DND-41 (cell line): ENCODE measurements at regions not wholly inside any gene's neighbourhood (a gene's known extent, or its start where the extent isn't known, plus 50 kb on each side); places are given as distances from the start of the nearest gene placed in this dataset.

Experiments used
- ATAC-seq: fragments of 200-7000 bp; cut with Tn5 transposase; 3 replicates; pipeline ENCODE4 v1.9.1; 2021; ENCODE audit warnings: low read depth; ENCODE audit not compliant: insufficient read depth
- DNase-seq: peaks from one replicate; pipeline ENCODE4 v3.0.0-alpha.2; 2020
- H2AFZ ChIP-seq: 2 replicates; pipeline ENCODE4 v1.6.0; 2012; ENCODE audit warnings: low read depth, low read length
- H3K27ac ChIP-seq: 2 replicates; pipeline ENCODE4 v1.5.1; 2012; ENCODE audit warnings: low read length, inconsistent platforms
- H3K27me3 ChIP-seq: fragments of 200-600 bp; sonication (generic); 2 replicates; pipeline ENCODE4 v1.6.0; 2012; ENCODE audit warnings: low read length, mild to moderate bottlenecking, inconsistent platforms; ENCODE audit not compliant: insufficient read depth, poor library complexity
- H3K36me3 ChIP-seq: 2 replicates; pipeline ENCODE4 v1.5.1; 2012; ENCODE audit warnings: low read length, inconsistent platforms; ENCODE audit not compliant: insufficient read depth
- H3K4me1 ChIP-seq: 2 replicates; pipeline ENCODE4 v1.5.1; 2012; ENCODE audit warnings: mild to moderate bottlenecking, low read length; ENCODE audit not compliant: insufficient read depth
- H3K4me2 ChIP-seq: 2 replicates; pipeline ENCODE4 v1.6.0; 2012; ENCODE audit warnings: mild to moderate bottlenecking, moderate library complexity, low read length, inconsistent platforms; ENCODE audit not compliant: insufficient read depth
- H3K4me3 ChIP-seq, 2 experiments: fragments of 200-600 bp in 1 of 2; shearing (Covaris generic) in 1 of 2; 2 replicates each; pipeline ENCODE4 v1.5.1; 2012 to 2016; ENCODE audit warnings: inconsistent platforms in 2 of 2, low read length in 2 of 2, mild to moderate bottlenecking in 2 of 2, low read depth in 1 of 2, moderate library complexity in 1 of 2
- H3K79me2 ChIP-seq: 2 replicates; pipeline ENCODE4 v1.6.0; 2012; ENCODE audit warnings: low read length, inconsistent platforms; ENCODE audit not compliant: insufficient read depth
- H3K9ac ChIP-seq: 2 replicates; pipeline ENCODE4 v1.6.0; 2012; ENCODE audit warnings: low read depth, mild to moderate bottlenecking, inconsistent platforms, low read length, moderate library complexity
- H3K9me3 ChIP-seq: 2 replicates; pipeline ENCODE4 v1.5.1; 2012; ENCODE audit warnings: low read length, moderate library complexity, mild to moderate bottlenecking, inconsistent platforms; ENCODE audit not compliant: insufficient read depth, severe bottlenecking
- H4K20me1 ChIP-seq: 2 replicates; pipeline ENCODE4 v1.6.0; 2012; ENCODE audit warnings: low read length; ENCODE audit not compliant: insufficient read depth
- EZH2 ChIP-seq: IDR thresholded peaks from 3 replicates; pipeline ENCODE4 v1.6.1; 2012; ENCODE audit warnings: borderline replicate concordance, low read depth, mild to moderate bottlenecking, moderate library complexity, low read length, inconsistent platforms; ENCODE audit not compliant: severe bottlenecking
- TF ChIP-seq, protein P1 (sequence below): IDR thresholded peaks from 2 replicates; pipeline ENCODE4 v1.5.1; 2012; ENCODE audit warnings: borderline replicate concordance, low read length, moderate library complexity, mild to moderate bottlenecking; ENCODE audit not compliant: poor library complexity, severe bottlenecking; ENCODE audit errors: extremely low read depth

DNA sequence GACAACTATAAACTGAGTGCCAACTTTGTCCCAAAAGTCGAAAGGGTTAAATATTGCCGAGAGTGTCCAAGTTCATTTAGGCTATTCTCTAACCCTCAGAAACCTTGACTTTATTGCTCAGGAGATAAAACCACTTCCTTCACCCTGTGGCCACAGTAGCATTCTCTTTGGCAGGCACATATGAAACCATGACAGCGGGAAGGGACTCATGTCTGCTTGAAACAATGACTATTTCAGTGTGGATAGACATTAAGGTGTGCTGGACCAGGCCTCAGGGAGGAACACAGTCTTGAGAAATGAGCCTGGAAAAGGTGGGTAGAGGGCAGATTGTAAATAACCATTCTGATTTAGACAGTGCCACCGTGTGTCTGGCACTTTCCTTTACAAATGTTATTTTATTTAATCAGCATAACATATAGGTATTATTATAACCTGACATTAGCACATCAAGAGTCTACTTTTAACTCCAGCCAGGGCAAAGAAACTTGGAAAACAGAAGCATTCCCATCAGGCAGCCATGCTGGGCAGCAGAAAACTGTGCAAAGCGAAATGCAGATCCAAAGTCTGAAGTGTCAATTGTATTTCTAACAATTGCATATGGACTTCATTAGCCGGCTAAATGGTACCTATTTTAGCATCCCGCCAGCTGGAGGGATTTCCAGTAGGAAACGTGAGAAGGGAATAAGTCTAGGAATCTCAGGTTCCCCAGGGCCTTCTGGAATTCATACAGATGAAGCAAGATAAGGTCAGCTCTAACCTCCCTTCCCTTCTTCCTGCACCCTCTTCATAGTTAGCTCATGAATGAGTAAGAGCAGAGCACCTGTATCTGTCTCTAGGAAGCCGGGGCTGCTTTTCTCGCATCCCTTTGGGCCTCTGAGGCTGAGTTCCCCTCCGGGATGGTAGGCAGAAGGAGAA is 212.8 kb upstream of the ELAC2 start:
- H3K79me2 ChIP-seq: no peaks in the 10 kb centered on the region
- no peak overlapping the region for H2AFZ ChIP-seq
- H3K9ac ChIP-seq: no peak overlapping the region
- H3K4me1 ChIP-seq: no peaks in the 10 kb centered on the region
- no peak overlapping the region for H3K27ac ChIP-seq
- no peaks in the 10 kb centered on the region for H4K20me1 ChIP-seq
- peaks cover 2% of the 10 kb centered on the region for H3K27me3 ChIP-seq
- no peak for ATAC-seq
- no peaks in the 10 kb centered on the region for H3K36me3 ChIP-seq
- H3K4me3 ChIP-seq: no peak overlapping the region
- no peaks in the 10 kb centered on the region for H3K9me3 ChIP-seq
- no peak for DNase-seq
- H3K4me2 ChIP-seq: no peak overlapping the region
- TF ChIP-seq EZH2: no peak
- TF ChIP-seq, protein P1, sequence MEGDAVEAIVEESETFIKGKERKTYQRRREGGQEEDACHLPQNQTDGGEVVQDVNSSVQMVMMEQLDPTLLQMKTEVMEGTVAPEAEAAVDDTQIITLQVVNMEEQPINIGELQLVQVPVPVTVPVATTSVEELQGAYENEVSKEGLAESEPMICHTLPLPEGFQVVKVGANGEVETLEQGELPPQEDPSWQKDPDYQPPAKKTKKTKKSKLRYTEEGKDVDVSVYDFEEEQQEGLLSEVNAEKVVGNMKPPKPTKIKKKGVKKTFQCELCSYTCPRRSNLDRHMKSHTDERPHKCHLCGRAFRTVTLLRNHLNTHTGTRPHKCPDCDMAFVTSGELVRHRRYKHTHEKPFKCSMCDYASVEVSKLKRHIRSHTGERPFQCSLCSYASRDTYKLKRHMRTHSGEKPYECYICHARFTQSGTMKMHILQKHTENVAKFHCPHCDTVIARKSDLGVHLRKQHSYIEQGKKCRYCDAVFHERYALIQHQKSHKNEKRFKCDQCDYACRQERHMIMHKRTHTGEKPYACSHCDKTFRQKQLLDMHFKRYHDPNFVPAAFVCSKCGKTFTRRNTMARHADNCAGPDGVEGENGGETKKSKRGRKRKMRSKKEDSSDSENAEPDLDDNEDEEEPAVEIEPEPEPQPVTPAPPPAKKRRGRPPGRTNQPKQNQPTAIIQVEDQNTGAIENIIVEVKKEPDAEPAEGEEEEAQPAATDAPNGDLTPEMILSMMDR: no peak

DNA sequence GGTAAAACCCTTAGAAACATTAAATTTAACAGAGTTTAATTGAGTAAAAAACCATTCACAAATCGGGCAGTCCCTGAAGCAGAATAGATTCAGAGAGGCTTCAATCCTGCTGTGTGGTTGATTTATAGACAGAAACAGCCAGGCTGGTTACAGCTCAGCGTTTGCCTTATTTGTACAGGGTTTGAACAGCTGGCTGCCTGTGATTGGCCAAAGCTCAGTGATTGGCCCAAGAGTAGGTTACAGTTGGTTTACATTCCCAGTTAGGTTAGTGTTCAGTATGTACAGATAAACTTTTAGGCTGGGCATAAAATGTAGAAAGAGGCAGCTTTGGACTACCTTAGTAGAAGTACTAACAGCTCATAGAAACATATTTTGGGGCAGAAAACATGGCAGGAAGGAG is 210.4 kb upstream of the ELAC2 start:
- Histone ChIP-seq H3K9me3 (no peaks in the 10 kb centered on the region), H3K27me3 (peaks cover 2% of the 10 kb centered on the region), H3K36me3 (no peaks in the 10 kb centered on the region), H3K4me3 (no peak overlapping the region), H4K20me1 (no peaks in the 10 kb centered on the region), H3K9ac (no peak overlapping the region), H2AFZ (no peak overlapping the region), H3K4me2 (no peak overlapping the region), H3K27ac (no peak overlapping the region), H3K79me2 (no peaks in the 10 kb centered on the region), H3K4me1 (no peaks in the 10 kb centered on the region)
- TF ChIP-seq, protein P1: no peak
- DNase-seq (no peak), ATAC-seq (no peak)

DNA sequence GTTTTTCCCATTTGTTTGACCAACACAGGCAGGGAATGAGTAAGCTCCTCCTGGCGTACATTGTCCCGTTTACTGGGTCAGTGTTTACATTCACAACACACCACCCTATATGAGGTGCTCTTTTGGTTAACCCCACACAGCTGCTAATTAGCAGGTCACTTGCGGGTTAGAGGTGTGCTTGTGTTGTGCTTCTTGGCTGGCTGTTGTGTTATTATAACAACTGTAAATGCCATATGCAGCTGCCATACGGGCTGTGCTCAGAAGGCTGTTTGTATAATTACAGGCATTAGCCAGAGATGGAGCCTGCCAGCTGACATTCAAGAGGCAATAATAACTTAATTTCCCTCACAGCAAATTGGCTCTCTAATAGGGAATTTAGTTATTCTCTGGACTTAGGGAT is 205.1 kb upstream of the ELAC2 start:
- no peaks in the 10 kb centered on the region for H3K9me3 ChIP-seq
- H3K79me2 ChIP-seq: no peaks in the 10 kb centered on the region
- H3K9ac ChIP-seq: no peak overlapping the region
- DNase-seq: no peak
- H3K4me2 ChIP-seq: no peak overlapping the region
- TF ChIP-seq EZH2: no peak
- TF ChIP-seq, protein P1: no peak
- H4K20me1 ChIP-seq: no peaks in the 10 kb centered on the region
- no peak overlapping the region for H3K4me3 ChIP-seq
- no peaks in the 10 kb centered on the region for H3K27me3 ChIP-seq
- H2AFZ ChIP-seq: no peak overlapping the region
- no peaks in the 10 kb centered on the region for H3K36me3 ChIP-seq
- no peak overlapping the region for H3K27ac ChIP-seq
- ATAC-seq: no peak
- no peaks in the 10 kb centered on the region for H3K4me1 ChIP-seq
